GM21576 (cell line): ENCODE measurements at regions not wholly inside any gene's neighbourhood (a gene's known extent, or its start where the extent isn't known, plus 50 kb on each side); places are given as distances from the start of the nearest gene placed in this dataset.

ENCODE experiments used
- ATAC-seq: cut with Tn5 transposase; IDR thresholded peaks from one replicate; pipeline ENCODE4 v1.9.1; 2021; ENCODE audit warnings: mild to moderate bottlenecking, moderate library complexity; ENCODE audit not compliant: unreplicated experiment

DNA sequence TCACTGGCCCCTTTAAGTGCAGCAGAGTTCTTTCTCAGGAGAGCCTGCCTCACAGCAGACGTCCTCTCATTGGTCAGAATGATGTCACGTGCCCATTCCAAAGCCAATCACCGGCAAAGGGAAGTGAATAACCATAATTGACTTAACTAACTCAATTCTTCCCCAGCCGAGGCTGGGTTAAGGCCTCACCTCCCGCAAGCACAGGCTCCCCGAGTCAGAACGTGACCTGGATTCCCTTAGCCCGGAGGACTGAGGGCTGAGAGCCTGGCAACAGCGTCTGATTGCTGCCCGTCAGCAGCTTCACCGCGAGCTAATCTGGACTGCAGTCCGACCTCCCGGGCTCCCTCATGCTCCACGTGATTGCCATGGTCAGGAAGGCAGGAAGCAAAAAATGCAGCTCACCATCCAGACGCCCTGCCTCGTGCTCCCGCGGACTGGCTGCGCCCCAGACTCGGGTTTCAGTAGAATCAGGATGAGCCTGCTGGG, 92.1 kb upstream of the FZD10 start:
- ATAC-seq, result no peak

DNA sequence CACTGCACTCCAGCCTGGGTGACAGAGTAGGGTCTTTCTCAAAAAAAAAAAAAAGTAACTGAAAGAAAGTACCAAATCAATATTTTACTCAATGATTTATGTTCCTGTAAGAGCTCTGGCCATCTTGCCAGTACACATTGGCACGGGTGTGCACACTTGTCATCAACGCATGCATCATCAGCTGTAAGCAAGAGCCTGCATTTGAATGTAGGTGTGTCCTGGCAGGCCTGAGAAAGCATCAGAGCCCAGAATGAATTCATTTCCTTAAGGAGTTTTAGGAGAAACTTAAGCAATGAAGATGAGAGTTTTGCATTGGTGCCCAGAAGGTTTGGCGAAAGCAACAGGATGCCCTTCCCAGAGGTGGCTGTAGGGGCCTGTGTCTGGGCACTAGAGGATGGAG, 88.5 kb upstream of the FZD10 start:
- ATAC-seq, result no peak

DNA sequence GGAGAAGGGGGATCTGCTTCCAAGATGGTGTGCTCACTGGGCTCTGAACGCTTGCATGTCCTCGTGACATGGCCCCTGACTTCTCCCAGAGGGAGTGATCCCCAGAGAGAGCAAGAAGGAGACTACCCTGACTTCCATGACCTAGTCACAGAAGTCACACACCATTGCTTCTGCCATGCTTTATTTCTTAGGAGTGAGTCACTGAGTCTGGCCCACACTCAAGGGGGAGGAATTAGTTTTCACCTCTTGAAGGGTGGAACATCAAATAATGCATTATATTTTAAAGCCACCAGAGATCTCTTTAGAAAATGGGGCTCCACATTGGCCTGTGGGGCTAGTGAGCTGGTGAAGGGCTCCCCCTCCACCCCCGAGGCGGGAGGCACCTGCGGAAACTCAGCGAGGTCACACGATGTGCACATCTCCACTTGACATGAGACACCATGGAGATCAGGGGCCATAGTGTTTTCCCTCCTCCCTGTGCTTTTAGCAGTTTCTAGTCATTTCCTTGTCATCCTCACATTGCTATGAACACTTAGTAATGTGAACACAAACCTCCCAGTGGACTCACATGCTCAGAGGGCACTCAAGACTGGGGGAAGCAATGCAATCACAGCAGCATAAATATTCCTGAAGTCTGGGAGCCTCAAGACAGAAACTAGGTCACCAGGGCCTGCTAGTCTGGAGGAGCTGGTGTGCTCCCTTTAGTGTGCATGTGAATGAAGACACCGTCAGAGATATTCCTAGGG, 87.4 kb upstream of the FZD10 start:
- no peak for ATAC-seq

DNA sequence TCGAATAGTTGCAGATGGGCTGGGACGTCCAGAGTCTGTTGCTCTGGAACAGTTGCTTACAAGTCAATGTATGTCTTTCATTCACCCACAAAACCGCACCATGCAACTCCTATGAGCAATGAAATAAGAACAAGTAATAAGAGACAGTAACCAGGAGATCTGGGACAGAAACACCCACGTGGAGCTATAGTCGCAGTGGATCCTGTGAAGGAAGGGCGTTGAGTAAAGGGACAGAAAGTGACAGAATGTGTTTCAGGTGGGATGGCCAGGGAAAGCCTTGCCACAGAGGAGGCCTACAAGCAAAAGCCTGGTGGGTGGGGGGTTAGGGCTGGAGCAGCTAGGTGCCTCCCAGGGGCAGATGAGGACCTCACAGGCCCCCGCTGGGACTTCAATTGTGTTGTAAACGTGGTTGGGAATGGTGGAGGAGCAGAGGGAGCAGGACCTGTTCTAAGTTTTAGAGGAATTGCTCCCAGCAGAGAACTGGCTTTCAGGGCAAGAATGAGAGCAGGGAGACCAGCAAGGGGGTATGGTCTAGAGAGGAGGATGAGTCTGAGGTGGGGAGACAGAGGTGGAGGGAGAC, 86.7 kb upstream of the FZD10 start:
- no peak for ATAC-seq

DNA sequence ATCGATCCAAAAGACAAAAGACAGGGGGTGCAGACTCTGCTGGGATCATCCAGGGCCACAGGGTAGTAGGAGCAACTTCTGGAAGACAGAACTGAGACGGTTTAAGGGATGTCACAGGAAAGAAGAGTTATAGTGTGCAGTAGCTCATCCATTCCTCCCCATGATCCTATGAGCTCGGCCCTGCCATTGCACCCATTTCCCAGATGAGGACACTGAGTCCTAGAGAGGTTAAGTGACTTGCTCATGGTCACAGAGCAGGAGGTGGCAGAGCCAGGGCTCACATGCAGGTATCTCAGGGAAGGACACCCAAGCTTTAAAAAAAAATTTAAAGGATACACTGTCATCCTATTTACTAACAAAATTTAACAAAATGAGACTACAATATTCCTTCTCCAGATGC, 86.1 kb upstream of the FZD10 start:
- no peak for ATAC-seq

DNA sequence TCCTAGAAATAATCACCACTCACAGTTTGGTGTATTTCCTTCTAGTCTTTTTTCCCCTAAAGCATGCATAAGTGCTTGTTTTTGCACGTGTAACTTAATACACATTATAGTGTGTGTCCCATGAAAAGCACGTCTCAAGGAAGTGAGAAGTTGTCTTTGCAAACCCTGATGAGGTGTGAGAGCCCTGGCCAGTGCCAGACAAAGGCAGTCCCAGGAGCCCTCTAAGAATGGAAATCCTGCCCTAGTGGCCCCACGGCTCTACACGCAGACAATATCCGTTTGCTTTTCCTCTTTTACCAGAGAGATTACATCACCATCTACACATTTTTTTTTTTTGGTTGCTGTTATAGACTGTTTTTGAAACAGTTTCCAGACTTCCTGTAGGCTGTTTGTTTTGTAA, 85.5 kb upstream of the FZD10 start:
- ATAC-seq, result no peak

DNA sequence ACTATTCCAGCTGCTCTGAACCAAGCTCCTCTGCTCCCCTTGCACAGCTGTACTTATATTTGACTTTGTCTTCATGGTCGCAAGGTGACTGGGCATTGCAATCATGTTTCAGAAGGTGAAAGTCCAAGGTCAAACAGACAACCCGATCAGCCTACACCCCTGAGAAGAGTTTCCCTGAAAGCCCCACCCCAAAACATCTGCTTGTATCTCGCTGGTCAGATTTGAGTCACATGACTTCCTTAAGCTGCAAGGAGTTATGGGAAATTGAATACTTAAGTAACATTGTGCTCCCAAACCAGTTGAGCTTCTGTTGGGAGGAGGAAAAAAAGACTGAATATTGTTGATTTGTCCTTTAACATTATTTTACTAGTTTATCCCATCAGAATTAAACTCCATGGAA, 83.4 kb upstream of the FZD10 start:
- ATAC-seq, result no peak

DNA sequence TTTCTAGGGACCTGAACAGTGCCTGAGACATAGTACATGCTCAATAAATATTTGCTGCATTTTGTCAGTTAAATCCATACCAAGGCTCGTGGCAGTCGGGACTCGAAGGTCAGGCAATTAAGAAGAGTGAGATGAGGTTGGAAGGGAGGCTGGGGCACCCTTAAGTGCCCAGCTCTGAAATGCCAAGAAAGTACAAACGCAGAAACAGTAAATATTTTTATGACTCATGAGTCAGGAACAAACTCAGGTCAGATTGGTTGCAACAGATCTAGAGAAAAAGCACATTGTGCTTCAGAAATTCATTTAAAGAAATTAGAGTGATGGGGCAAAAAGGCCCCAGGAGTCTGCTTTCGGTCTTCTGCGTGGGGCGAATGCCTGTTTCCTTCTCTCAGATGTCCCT, 83.0 kb upstream of the FZD10 start:
- ATAC-seq, result no peak

DNA sequence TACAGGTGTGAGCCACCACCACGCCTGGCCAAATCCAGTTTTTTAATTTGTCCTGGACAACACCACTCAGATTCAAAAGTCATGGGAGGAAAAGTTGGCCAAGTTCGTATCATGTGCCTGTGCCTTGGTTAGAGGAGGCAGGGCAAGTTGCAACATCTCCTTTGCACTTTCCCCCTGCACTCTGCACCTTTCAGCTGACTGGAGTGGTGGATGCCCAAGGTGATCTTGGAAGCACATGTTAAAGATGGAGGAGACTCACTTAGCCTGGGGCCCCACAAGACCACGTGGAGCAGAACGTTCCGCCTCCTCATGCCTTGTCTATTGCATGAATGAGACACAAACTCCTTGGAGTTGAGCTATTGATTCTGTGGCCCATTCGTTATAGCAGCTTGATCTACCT, 82.1 kb upstream of the FZD10 start:
- no peak for ATAC-seq

DNA sequence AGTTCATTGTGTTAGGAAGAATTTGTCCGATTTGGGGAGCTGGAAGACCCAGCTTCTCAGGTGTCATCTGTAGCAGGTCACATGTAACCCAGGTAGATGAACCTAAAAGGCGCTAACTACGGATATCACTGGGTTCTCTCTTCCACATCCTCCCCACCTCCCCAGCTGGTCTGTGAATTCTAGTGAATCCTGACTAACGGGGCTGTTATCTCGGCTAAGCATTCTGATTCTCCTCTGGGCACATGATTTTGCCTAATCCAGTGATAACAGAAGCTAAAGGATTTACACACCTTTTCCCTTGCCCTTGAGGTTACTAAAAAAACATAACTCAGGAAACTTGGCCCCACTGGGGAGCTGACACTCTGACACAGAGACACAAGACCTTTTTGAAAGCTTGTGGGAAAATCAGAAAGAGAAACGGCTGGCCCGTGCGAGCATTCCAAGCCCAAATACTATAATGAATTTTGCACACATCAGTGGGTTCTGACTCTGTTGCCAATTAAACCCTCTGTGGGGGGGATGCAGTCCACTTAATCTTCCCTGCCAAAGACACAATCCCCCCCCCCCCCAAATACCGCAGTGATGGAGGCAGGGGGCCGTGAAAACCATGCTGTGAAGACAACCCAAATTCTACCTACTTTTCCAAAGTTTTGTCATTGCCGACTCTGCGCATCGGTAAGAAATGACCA, 81.0 kb upstream of the FZD10 start:
- ATAC-seq, result no peak

DNA sequence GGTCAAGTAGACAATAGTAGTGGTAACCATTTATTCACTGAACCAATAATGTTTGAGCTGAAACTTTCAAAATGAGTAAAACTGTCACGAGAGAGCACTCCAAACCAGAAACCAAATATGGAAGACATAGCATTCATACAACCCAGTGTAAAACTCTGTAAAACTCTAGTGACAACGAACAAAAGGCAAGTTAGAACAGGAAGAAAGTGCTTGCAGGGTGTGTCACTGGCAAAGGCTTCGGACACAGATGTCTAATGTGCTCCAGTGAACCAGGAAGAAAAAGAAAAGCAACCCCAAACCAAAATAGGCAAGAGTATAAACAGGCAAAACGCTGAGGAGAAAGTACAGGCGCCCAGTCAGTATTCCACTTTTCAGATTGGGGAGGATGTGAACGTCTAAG, 79.3 kb upstream of the FZD10 start:
- no peak for ATAC-seq

DNA sequence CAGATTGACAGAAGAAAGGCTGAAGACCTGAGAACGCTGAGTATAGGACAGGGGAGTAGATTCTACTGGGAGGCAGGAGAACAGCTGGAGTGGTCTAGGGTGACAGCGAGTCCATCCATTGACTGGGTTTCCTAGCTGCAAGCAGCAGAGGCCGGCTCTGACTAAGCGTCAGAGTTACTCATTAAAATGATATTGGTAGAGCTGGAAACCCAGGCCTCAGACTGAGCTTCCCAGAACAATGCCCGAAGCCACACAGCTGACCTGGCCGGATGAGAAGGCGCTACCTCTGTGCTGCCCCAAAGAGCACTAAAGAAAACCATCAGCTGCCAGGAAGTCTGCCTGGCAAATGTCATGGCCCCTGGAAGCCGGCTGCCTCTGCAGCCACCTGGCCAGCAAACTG, 78.5 kb upstream of the FZD10 start:
- no peak for ATAC-seq

DNA sequence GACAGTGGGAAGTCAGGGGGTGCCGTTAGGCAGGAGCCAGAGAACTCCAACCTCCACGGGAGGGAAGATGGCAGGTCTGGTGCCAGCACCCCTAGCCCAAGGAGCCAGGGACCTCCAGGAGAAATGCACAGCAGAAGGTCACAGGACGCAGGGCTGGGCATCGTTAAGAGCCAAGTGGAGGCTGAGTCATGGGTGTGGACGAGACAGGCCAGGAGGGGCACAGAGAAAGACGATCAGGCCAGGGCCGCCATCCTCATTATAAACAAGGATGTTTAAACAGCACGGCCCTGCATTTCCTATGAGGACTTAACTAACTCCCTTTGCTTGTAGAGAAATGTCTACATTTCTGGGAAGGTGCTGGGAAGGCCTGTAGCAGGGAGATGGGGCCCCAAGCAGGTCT, 77.9 kb upstream of the FZD10 start:
- ATAC-seq, result no peak

DNA sequence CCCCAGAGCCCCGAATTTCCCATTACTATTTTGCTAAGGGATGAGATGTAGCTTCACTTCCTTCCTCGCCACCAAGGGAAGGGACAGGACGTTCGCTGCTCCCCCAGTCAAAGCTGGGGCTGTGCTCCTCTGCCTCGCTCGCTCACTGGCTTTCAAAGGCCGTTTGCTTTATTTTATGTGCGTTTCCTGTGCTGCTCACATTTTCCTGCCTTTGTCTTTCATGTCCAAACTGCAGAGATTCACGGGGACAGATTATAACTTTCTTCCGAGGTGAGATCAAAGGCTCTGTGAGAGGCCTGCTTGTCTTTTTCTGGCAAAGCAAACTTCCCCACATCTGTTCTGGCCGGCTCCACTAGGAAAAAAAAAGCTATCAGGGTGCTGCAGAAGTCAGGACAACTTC, 76.0 kb upstream of the FZD10 start:
- ATAC-seq, result no peak

DNA sequence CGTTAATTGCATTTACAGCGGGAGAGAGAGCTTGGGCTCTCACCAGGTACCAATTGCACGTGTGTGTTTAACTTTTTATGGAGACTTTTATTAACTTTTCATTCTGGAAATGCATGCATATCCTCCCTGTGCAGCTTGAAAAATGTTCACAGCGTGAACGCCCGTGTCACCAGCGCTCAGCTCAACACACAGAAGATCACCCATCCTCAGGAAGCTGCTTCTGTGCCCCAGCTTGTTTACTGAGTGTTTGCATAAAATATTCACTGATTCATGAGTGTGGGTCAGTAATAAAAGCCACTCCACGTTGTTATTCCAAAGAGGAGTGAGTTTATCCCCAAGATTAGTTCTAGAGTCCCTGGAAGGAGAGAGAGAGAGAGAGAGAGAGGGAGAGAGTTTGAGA, 75.5 kb upstream of the FZD10 start:
- no peak for ATAC-seq

DNA sequence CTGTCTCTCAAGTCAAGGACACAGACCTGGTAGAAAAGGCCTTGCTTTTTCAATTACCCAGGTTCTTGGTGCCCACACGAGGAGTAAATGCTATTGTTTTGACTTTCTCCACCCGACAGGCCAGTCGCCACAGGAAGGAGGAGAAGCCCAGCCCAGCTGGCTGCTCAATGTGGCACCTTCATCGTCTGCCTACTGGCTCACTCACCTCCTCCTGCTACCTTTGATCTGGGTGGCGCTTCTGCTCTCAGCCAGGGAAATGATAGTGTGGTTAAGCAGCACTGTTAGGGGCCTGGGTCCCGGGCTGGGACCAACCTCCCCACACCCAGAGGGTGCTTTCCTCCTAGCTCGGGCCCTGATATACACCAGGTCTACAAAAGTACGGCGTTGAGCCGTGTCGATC, 75.0 kb upstream of the FZD10 start:
- no peak for ATAC-seq

DNA sequence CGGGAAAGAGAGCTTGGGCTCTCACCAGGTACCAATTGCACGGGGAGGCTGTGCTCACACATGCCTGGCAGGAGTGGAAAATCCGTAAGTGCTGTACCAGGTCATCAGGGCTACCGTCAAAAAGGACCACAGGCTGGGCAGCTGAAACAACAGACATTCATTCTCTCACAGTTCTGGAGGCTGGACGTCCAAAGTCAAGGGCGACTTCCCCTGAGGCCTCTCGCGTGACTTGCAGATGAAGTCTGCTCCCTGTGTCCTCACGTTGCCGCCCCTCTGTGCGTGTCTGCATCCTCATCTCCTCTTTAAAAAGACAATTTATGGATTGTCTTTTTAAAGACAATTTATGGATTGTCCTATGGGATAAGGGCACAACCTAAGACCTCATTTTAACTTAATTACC, 73.8 kb upstream of the FZD10 start:
- ATAC-seq, result no peak

DNA sequence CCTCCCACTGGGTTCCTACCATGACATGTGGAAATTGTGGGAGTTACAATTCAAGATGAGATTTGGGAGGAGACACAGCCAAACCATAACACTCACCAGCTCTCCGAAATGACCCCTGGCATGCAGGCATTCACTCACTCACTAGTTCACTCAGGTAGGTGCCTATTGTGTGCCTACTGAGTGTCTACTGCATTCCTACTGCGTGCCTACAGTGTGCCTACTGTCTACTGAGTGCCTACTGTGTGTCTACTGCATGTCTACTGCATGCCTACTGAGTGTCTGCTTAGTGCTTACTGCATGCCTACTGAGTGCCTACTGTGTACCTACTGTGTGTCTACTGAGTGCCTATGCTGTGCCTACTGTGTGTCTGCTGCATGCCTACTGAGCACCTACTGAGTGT, 71.7 kb upstream of the FZD10 start:
- ATAC-seq, result no peak

DNA sequence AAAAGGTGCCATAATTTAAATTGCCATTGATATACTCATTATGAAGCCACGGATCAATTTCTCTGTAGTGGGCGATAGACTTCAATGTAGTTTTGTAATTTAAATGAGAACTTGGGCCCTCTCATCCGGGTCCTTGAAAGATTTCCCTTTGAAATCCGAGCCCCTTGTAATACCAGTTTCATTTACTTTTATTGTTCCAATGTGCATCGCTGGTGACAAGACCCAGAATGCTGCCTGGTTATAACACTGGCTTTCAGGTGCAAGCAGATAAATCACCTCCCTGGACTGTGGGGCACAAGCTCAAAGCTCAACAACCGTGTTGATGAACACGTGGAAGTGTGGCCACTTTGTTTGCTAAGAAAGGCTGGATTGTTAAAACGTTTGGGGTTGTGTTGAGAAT, 68.9 kb upstream of the FZD10 start:
- no peak for ATAC-seq

DNA sequence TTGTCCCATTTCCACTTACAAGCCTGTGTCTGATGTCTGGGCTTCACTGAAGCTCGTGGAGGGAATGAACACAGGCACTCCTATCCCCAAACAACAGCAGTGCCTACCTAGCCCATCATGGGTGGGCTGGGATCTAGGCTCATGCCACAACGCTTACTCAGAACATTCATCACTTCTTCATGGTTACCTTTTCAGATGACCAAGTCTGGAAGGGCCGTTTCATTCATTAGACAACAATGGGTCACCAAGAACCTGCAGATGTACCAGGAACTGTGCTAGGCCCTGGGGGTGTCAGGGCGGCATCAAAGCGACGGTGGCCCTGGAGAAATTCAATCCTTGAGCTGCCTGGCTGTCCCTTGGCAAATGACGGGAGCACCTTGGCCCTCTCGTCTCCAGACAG, 64.9 kb upstream of the FZD10 start:
- no peak for ATAC-seq

DNA sequence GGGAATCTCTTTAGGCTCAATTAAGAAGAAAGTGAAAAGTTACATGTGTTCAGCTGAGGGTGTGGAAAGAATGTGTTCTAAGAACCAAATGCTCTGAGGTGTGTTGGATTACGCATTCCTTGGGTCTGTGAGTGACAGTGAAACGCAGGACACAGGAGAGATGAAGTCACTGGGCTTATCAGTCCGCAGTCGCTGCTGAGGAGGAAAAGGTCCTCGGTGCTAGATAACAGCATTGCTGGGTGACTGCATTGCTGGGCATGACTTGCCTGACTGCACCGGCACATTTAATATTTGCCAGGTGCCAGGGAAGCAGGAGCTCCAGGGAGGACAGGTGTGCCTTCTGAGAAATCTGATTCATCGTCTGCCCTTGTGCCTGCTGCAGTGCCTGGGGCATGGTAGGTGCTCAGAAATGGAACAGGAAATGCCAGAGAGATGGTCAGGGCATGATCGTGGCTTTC, 64.4 kb upstream of the FZD10 start:
- no peak for ATAC-seq

DNA sequence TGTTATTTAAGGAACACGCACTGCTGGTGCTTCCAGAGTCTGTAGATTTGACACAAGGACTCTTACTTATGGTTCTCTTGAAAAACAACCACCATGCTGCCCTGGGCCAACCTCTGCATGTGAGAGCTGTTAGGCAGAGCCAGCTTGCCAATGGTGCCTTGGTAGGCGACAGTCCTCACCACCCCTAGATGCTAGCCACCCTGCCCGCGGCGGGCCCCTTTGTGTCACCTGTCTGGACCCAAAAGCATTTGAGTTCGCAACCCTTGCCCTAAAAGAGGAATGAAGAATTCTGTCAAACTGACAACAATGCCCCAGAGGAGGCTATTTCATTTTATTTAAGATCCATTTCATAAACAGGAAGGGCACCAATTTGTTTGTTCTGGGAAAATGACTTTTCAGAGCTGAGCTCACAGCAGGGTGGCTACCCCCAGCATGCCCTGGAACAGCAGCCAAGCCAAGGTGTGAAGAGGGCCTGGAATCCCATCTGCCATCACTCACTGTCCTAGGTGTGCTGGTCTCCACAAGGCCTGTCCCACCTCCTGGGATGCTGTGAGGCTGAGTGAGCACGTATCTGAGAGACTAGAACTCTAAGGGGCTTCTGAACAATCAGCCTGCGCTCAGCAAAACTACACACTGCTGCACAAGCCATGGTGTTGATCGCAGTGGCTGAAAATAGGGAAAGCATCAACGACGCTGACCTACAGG, 63.8 kb upstream of the FZD10 start:
- no peak for ATAC-seq
